NCI-H345 treated with DMSO at 0.1 percent for 48 hours (cell line): ENCODE measurements at regions not wholly inside any gene's neighbourhood (a gene's known extent, or its start where the extent isn't known, plus 50 kb on each side); places are given as distances from the start of the nearest gene placed in this dataset.
A peak's percentile ranks its signal among the peaks of the same experiment; 100 is the strongest.
"Not testable (repeated sequence)": the region's sequence is repeated elsewhere in the genome, so short reads cannot be mapped to it uniquely, and the experiment has no call there.

Experiments used
- DNase-seq: peaks from one replicate; lab custom pipeline; 2025; ENCODE audit not compliant: unreplicated experiment; lab: John Stamatoyannopoulos, UW

DNA sequence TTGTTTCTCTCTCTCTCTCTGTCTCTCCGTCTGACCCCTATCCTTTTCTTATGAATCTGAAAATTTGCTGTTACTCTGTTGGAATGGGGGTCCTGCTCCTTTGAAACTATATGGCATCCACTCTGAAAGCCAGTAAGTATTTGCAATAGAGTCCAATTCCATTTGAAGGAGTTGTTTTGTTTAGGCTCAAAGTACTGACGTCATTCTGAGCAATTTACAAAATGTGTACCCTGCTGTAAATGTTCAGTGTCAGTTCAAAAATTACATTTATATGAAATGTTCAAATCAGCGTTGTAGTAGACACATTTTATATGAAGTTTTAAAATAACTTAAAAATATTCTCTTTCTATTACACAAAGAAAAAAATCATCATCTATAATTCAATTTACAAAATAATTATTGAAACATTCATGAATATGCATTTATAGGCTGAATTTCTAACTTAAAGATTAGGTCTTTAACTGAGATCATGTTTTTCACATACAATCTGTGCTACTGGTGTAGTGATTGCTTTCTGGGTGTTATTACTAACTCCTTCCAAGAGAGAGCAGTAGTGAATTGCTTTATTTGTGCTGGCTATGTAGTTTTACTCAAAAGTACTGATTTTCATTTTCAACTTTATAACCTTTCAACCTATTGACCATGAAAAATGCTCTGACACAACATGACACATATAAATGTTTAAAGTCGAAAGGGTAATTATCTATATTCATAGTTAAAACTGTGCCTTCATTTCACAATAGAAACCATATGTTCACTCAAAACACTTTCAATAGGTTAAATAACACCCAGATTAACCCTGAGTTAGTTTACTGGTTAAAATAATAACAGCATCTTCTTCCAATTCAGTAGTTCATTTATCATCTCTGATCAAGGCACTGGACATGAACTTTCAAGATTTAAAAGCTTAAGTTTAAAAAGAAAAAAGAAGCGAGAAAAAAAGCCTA lies 253.1 kb upstream of the ADGRL4 start:
- no peak for DNase-seq

DNA sequence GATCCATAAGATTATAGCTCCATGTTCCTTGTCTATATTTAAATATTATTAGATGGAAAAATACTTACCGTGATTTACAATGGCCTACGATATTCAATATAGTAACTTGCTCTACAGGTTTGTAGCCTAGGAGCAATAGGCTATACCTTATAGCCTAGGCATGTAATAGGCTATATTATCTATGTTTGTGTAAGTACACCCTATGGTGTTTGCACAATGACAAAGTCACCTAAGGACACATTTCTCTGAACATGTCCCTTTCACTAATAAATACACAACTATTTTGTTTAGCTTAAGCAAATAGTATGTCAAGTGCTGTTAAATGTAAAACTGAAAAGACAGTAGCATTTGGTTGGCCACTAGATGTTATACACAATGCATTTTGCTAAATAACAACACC lies 248.9 kb upstream of the ADGRL4 start:
- DNase-seq, result no peak

DNA sequence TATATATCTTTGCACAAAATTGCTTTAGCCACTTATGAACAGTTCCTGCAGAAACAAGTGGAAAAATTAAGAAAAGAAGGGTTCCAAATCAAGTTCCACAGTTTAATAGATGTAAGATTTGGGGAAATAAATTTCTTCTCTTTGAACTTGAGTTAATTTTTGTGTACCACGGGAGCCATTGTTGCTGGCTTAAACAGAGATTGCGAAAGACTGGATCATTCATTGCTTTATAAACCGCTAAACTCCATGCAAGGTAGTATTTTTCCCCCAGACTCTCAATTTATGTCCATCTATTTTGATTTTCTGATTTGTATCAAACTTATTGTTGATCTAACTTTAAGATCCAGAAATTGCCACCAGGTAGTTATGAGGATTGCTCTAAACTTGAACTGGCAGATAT lies 246.1 kb upstream of the ADGRL4 start:
- DNase-seq, result no peak

DNA sequence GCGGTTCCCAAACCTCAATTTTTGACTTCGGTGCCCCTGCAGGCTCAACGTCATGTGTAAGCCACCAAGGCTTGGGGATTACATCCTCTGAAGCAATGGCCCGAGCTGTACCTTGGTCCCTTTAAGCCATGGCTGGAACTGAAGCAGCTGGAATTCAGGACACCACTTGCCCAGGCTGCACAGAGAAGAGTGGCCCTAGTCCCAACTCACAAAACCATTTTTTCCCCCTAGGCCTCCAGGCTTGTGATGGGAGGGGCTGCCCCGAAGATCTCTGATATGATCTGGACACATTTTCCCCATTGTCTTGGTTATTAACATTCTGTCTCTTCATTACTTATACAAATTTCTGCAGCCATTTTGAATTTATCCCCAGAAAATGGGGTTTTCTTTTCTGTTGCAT lies 233.3 kb upstream of the ADGRL4 start:
- no peak for DNase-seq

DNA sequence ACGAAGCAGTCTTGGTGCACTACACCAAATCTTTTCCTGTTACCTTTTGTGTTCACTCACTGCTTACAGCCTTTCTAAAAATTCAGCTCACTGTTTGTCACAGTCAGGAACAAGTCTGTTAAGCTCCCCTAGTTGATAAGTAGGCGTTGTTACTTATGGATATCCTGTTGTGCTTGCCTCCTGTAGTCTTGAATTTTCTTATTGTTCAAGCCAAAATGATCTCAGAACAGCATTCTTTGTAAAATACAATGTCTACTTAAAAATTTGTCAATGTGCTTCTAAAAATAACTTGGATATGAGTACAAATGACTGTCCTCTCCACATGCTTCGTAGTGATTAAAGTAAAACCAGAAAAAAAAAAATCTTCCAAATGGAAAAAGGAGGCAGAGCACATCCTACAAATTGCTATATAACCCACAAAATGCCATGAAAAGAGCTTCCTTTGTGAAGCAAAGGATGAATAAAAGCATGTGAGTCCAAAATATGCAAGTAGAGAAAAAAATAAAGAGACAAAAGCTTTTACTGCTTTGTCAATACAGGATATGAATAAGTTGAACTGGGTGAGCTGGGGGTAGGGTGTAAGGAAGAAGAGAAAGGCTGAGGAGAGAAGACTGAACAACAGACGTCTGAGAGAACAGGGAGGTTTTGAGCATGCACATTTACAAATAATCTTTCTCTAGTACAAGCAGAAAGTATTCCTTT lies 228.9 kb upstream of the ADGRL4 start:
- no peak for DNase-seq

DNA sequence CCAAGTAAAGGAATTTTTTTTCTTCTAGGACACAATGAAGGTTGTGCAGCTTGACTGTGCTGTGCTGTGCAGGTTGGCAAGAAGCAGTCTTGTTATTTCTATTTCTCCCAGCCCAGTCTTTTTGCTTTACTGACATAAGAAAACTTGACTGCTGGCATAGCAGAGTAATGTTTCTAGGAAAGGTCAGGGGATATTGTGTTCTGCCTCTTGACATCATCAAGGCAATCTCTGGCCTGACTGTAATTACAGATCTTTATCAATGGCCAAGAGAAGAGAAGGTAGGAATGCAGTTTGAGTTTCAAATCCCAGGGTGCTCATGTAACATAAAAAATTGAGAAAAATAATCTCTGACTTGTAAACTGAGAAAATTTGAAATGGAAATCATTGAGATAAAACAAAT lies 226.3 kb upstream of the ADGRL4 start:
- DNase-seq, result no peak

DNA sequence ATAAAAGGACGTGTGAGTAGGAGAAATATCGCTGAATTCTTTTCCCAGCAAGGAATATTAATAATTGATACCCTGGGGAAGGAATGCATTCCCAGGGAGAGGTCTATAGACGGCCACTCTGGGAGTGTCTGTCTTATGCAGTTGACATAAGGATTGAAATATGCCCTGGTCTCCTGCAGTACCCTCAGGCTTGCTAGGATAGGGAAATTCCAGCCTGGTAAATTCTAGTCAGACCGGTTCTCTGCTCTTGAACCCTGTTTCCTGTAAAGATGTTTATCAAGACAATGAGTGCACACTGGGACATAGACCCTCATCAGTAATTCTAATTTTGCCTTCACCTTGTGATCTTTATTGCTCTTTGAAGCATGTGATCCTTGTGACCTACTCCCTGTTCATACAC lies 224.2 kb upstream of the ADGRL4 start:
- DNase-seq, result not testable (repeated sequence)

DNA sequence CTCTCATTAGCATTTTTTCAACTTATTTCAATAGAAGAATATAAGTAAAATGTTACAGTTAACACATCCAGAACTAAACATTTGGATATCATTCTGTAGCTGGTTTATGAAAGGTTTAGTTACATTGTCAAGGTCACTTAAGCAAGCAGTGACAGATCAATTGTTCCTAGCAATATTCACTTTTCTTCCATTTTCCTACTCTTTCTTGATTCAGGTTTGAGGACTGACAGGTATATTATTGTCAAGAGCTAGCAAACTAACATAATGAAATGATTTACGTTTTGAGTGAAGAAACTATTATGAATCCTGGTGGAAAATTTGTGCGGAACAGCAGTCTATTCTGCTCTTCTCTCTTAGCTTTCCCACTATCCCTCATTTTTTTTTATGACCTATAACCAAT lies 220.4 kb upstream of the ADGRL4 start:
- DNase-seq, result no peak

DNA sequence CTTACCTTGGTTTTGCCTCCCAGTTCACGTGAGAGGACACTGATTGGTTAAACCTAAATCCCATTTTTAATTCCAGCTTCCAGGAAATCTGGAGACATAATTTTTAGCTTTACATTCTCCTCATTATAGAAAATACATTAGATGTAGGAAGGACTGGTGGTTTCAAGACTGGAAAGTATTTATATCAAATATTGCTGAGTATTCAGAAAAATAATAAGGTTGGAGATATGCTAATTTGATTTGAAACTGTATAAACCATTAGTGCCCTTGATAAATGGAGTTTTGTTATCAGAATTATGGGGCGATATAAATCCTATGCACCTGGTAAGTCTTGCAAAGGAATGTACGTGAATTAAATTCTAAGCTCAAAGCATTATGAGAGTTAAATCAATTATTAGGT lies 218.0 kb upstream of the ADGRL4 start:
- DNase-seq, result no peak

DNA sequence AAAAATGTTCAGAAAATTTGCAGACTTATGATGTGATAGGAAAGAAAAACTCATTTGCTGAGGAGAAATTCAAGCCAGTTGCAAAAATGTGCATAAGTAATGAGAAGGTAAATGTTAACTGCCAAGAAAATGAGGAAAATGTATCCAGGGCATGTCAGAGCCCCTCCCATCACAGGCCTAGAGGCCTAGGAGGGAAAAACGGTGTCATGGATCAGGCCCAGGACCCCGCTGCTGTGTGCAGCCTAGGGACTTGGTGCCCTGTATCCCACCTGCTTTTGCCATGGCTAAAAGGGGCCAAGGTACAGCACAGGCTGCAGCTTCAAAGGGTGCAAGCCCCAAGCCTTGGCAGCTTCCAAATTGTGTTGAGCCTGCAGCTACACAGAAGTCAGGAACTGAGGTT lies 214.0 kb upstream of the ADGRL4 start:
- no peak for DNase-seq

DNA sequence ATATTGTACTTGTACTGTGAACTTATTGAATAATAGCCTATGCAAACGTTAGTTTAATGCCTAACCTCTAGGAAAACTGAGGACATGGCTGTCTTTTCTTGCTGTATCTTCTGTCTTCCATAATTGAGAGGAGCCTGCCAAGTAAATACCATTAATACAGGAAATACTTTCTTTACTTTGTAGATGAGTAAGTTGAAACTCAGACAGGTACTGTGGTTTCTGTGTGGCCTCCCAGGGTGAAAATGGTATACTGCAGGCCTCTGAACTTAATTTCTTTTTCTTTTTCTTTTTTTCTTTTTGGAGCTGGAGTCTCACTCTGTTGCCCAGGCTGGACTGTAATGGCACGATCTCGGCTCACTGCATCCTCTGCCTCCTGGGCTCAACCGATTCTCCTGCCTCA lies 208.8 kb upstream of the ADGRL4 start:
- DNase-seq, result no peak

DNA sequence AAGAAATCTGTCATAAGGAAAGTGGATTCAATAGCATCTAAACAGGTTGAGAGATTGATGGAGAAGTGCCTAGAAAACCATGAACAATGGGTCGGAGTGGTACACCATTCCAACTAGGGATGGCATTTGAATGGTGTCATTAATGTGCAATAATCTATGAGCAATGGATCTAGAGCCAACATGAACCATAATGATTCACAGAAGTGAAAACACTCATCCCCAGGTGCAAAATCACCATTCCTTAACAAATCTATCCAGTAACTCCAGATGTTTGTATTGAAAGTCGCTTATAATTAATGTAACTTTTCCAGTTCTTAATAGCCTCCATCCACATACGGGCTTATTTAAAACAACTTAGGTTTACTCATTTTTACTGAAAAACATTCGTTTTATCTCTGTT lies 201.3 kb upstream of the ADGRL4 start:
- DNase-seq, result no peak

DNA sequence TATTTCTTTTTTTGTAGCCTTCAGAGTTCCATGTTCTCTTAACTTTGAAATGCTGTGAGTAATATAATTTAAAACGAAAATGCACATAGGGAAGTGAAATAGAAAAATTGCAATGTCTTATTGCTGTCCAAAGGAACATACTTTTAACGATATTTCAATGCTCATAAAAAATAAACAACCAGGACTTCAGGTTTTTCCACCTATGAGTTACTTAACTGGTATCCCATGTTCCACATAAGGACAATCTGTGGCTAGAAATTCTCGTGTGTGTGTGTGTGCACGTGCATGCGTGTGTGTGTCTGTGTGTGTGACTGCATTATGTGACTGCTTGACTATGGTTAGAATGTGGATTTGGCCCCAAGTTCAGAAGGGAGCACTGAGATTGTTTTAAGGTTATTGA lies 200.8 kb upstream of the ADGRL4 start:
- no peak for DNase-seq

DNA sequence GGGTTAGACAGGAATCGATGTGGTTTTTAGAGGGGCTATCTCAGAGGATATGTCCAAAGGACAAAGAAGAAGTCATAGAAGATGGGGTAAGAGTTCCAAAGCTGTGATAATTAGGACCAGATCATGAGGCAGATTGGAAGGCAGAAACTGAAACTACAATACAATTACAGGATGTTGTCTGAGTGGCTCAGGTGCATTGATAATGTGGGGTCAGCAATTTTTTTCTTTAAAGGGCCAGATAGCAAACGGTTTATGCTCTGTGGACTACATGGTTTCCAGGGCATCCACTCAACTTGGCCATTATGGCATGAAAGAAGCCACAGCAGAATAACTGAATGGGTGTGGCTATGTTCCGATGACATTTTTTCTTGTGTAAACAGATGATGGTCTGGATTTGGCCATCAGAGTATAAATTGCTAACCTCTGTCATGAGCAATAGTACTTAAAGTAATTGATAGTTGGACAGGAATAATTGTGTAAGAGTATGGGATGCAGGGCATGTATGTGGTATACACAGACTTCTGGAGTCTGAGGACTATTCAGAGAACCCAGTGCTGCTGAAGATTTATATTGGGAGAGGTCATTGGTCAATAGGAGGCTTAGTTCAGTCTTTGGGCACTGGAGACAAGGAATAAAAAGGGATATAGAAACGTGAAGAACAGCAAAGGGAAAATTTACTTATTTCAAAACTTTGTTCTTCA lies 198.4 kb upstream of the ADGRL4 start:
- no peak for DNase-seq

DNA sequence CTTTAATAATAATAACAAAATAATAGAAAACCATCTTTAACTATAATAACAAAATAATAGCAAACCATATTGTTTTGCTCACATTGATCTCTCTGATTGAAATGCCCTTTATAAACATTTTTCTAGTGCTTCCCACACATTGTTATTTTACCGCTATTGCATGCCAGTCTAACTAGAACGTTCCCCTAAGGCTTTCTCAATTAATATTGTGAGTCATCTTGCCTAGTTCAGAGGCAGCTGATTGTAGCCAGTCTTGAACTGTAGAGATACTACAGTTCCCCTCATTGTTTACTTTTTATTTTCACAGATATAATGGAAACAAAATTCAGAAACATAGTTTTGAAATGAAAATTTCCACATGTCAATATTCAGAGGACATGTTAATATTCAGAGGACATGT lies 192.3 kb upstream of the ADGRL4 start:
- no peak for DNase-seq

DNA sequence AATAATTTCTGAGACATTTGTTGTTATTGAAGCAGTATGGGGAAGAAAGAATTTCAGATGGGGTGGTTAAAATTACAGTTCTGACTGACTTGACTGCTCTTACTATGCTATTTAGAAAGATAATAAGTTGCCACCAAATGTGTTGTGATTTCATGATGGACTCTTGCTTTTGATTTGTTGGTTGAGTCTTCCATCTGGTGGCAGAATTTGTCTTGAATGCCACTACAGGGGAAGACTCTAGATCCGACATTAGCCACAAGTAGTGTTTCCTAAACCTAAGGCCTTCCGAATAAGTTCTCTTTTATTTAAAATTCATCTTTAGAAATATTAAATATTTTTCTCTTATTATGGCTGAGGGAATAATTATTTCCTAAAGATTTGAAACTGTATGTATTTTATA lies 190.9 kb upstream of the ADGRL4 start:
- no peak for DNase-seq

DNA sequence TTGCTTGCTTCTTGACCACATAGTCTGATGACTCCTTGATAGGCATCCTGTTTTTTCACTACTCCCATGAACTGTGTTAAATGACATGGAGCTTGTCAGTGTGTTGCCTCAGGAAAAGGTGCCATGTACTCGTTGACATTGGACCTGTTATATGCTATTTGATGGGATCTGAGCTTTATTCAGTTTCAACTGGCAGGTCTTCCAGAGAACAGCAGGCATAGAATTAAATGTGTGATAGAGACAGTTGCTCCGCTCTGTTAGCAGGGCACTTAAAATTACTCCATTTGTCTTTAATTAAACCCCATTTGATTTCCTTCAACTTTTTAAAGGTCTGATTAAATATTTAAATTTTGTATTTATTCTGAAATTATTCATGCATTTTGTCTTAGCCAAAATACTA lies 189.7 kb upstream of the ADGRL4 start:
- DNase-seq, result no peak

DNA sequence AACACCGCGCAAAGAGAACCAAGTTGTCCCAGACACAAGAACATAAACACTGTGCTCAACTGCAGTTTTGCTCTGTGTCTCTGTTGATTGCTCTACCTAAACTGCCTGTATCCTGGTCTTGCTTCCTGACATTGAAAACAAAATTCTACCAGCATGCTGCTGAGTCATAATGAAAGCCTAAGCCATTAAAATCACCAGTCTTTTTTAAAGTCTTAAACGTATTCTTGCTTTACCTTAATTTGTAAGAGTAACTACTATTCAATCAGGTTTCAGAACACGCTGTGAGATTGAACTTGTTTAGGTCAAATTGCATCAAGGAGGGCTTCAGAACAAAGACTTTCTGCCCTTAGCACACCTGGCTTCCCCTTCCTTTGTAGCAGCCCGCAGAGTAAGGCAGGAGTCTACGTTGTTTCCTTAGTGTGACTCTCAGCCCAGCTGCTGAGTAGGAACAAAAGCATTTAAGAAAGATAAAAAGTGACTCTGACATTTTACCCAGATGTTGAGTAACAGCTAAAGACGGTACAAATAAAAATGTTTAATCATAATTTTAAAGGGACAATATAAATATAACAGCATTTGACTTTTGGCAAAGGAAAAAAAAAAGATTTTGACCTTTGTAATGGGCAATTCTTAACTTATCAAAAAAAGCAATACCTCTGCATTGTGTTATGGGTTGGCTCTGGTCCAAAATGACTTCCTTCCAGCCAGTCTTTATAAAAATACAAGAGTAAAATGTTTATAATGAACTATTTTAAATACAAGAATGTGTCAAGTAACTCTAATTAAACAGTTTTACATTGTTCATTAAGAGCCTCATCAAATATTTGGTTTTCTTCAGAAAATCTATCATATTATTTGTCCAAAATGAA lies 186.9 kb upstream of the ADGRL4 start:
- DNase-seq, result peak; percentile 28

DNA sequence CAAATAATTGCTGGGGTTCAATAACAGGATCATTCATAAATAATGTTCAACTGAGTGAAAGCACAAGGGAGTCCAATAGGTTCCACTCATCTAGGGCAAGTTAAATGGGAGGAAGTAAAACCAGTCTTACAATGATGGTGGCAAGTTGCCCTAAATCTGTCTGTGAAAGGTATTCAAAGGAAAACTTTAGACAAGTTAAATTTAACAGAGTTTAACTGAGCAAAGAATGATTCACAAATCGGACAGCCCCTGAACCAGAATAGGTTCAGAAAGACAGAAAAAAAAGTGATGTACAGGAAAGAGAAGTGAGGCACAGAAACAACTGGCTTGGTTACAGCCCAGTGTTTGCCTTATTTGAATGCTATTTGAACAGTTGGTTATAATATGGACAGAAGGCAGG lies 183.5 kb upstream of the ADGRL4 start:
- DNase-seq, result no peak

DNA sequence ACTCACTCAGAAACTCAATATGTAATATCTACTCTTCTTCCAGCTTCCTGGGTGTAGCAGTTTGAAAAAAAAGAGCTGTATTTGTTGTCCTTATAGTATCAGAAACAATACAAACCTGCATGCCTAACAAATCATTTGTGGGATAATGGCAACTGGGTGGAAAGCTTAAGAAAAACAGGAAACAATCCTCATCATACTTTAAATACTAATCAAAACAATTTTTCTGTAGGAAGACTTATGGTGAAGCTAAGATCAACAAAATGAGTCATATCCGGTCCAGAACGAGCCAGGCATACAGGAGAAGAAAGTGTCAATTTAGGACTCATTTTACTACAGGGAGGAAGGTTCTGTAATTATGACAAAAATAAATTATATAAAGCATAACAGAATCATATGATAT lies 181.8 kb upstream of the ADGRL4 start:
- DNase-seq, result no peak

DNA sequence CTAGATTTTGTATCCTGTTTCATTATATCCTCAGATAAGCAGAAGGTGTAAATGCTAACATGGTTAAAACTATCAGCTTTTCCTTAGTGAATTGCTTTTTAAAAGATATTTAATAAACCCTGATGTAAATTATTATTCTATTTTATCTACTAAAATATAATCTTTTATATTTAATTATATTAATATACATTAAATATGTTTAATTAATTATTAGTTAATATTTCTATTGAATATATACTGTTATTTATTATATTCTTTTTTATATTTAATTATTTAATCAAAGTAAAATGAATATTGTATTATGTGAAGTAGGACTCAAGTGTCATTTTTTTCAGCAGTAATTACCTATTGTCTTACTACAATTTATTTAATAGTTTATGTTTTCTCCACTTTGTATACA lies 179.7 kb upstream of the ADGRL4 start:
- no peak for DNase-seq
